Thymus (tissue), 11 donors: ENCODE measurements at regions not wholly inside any gene's neighbourhood (a gene's known extent, or its start where the extent isn't known, plus 50 kb on each side); places are given as distances from the start of the nearest gene placed in this dataset.

ENCODE experiments used
- DNase-seq, 9 donors: peaks; one replicate each; pipeline ENCODE4 v3.0.0-alpha.2; 2013; ENCODE audit warnings: low spot score in 9 of 9, low read depth in 6 of 9, missing footprints in 1 of 9
- H3K27ac ChIP-seq, 2 donors: one replicate each; pipeline ENCODE4 v1.5.1; 2013; ENCODE audit warnings: control low read depth in 1 of 2, low read depth in 1 of 2, low read length in 1 of 2, mild to moderate bottlenecking in 1 of 2, moderate library complexity in 1 of 2
- H3K27me3 ChIP-seq, 2 donors: one replicate each; pipeline ENCODE4 v1.5.1; 2013; ENCODE audit warnings: low read length in 1 of 2; ENCODE audit not compliant: control insufficient read depth in 2 of 2, insufficient read depth in 1 of 2
- H3K36me3 ChIP-seq, 2 donors: one replicate each; pipeline ENCODE4 v1.5.1; 2013; ENCODE audit warnings: low read length in 1 of 2, mild to moderate bottlenecking in 1 of 2, moderate library complexity in 1 of 2; ENCODE audit not compliant: control insufficient read depth in 2 of 2, insufficient read depth in 2 of 2
- H3K4me1 ChIP-seq, 2 donors: one replicate each; pipeline ENCODE4 v1.5.1; 2013; ENCODE audit warnings: low read length in 2 of 2; ENCODE audit not compliant: control insufficient read depth in 2 of 2, insufficient read depth in 2 of 2
- H3K4me3 ChIP-seq, 2 donors: one replicate each; pipeline ENCODE4 v1.5.1; 2013; ENCODE audit warnings: low read length in 2 of 2, control low read depth in 1 of 2, mild to moderate bottlenecking in 1 of 2
- H3K9me3 ChIP-seq, 2 donors: one replicate each; pipeline ENCODE4 v1.5.1; 2013; ENCODE audit warnings: low read length in 1 of 2, mild to moderate bottlenecking in 1 of 2; ENCODE audit not compliant: control insufficient read depth in 2 of 2, insufficient read depth in 1 of 2
- WGBS: extraction: QIAGEN DNeasy Blood & Tissue Kit; methylation state at CpG from one replicate; pipeline ENCODE4 v1.1.7; 2013; 5-methylcytosine and 5-hydroxymethylcytosine counted together
- donor health status: healthy.

DNA sequence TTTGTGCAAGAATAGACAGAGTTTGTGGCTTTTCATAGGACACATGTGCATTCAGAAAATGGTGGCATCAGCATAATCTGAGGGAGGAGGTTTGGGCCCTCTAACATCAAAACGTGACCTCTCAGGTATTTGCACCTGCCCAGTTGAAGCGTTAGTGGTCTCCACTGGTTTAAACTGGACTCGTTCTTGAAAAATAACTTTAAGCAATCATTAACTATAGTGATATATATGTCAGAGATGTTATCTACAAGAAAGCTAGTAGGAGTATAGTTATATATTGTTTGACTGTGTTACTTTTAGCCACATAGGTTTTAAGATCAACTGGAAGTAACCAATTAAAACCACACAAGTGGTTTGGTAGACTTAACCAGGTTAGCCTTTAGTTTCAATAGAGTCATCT, 607.4 kb downstream of the MAFB start:
- no peak for DNase-seq
- Histone ChIP-seq H3K27ac (no peak overlapping the region), H3K4me1 (no peaks in the 10 kb centered on the region), H3K27me3 (no peaks in the 10 kb centered on the region), H3K9me3 (no peaks in the 10 kb centered on the region), H3K36me3 (no peaks in the 10 kb centered on the region), H3K4me3 (no peak overlapping the region)
- WGBS, result 62% methylated on average over 3 of the region's 3 CpGs

DNA sequence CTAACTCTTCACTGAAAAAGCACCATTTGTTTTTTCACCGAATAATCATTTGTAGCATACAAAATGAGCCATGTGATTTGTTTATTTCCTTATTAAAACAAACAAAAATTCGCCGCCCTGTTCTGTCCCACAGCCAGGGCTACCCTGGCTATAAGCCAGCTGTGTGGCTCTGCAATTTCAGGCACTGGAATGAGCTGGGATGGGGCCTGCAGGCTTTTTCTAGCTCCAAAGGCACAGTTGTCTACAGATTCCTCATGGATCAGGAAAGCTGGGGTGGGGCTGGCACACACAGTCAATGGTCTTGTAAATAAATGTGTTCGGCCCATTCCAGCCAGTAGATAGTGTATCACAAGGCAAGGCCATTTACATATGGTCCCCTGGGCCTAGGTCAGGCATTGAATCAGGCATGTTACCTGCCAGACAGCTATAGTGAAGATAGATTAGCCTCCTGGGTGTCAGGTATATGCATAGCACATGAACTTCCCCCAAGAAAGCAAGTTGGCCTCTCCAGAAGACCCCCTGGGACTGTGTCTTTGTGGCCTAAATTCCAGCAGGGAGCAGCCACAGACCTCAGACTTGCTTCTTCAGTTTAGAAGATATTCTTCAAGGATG, 608.9 kb downstream of the MAFB start:
- Histone ChIP-seq H3K4me1 (no peaks in the 10 kb centered on the region), H3K4me3 (no peak overlapping the region), H3K27ac (no peak overlapping the region), H3K9me3 (no peaks in the 10 kb centered on the region), H3K36me3 (no peaks in the 10 kb centered on the region), H3K27me3 (no peaks in the 10 kb centered on the region)
- 95% methylated on average over 4 of the region's 4 CpGs for WGBS
- DNase-seq, result no peak

- H3K4me1 ChIP-seq, result no peaks in the 10 kb centered on the region
- 48% methylated on average over 4 of the region's 4 CpGs for WGBS
- no peaks in the 10 kb centered on the region for H3K27me3 ChIP-seq
- H3K27ac ChIP-seq, result no peak overlapping the region
- H3K4me3 ChIP-seq, result no peak overlapping the region
- H3K36me3 ChIP-seq, result no peaks in the 10 kb centered on the region
- no peaks in the 10 kb centered on the region for H3K9me3 ChIP-seq
- DNase-seq, result no peak
Observed at GRCh38 chr20:40073535-40074111, 615.4 kb downstream of the MAFB start.

DNA sequence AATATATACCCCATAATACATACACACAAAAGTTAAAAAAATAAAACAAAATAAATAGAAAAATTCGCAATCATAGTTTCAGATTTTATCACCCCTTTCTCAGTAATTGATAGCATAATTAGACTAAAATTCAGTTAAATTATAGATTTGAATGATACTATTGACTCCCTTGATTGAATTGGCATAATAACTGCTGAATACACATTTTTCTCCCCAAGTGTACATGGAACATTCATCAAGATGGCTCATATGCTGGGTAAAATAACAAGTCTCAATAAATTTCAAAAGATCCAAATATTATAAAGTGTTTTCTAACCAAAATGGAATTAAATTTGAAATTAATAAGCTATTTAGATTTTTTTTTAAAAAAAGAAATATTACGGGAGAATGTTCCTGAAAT, 616.1 kb downstream of the MAFB start:
- DNase-seq, result no peak
- Histone ChIP-seq H3K4me3 (no peak overlapping the region), H3K27me3 (no peaks in the 10 kb centered on the region), H3K9me3 (no peaks in the 10 kb centered on the region), H3K36me3 (no peaks in the 10 kb centered on the region), H3K4me1 (no peaks in the 10 kb centered on the region), H3K27ac (no peak overlapping the region)
- WGBS, result 97% methylated on average over 2 of the region's 2 CpGs

DNA sequence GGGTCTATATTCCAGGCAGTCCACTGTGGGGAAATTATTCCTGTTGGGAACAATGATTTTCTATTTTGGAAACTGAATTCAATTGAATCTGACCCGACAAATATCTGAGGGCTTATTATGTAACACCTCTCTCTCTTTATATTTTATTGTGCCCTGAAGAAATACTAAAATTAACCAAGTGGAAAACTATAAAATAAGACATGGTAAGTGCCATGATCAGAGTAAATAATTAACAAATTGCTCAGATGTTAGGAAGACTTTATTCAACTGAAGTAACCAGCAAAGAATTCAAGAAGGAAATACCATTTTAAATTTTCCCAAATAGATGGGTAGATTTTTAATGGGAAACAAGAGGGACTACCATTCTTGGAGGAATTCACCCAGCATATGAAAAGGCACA, 632.9 kb downstream of the MAFB start:
- Histone ChIP-seq H3K27me3 (peaks cover 0 to 2% of the 10 kb centered on the region in 2 donors), H3K4me1 (no peaks in the 10 kb centered on the region), H3K36me3 (no peaks in the 10 kb centered on the region), H3K4me3 (no peak overlapping the region), H3K9me3 (peaks cover 0 to 2% of the 10 kb centered on the region in 2 donors), H3K27ac (no peak overlapping the region)
- DNase-seq, result no peak
- WGBS, result 96% methylated on average over 1 of the region's 1 CpG

- Histone ChIP-seq H3K4me3 (no peak overlapping the region), H3K4me1 (no peaks in the 10 kb centered on the region), H3K36me3 (no peaks in the 10 kb centered on the region), H3K9me3 (no peaks in the 10 kb centered on the region), H3K27me3 (peaks cover 0 to 2% of the 10 kb centered on the region in 2 donors), H3K27ac (no peak overlapping the region)
- DNase-seq, result no peak
Observed at GRCh38 chr20:40055711-40056110, 633.3 kb downstream of the MAFB start.

DNA sequence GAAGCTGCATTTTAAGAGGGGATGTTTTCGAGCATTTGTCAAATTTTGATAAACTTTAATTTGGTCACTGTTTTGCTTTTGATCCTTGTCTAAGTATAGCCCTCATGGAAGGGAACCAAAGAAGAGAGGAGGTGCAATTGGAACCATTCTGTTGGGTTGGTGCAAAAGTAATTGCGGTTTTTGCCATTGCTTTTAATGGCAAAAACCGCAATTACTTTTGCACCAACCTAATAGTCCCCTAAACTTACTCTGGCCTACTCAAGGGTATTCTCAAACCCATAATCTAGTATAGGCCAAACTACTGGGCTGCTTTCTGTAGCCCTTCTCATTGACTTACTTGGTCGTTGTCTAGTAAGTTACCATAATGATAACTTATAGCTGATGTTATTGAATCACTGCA, 634.7 kb downstream of the MAFB start:
- no peaks in the 10 kb centered on the region for H3K9me3 ChIP-seq
- H3K27me3 ChIP-seq, result peaks cover 0 to 2% of the 10 kb centered on the region in 2 donors
- H3K36me3 ChIP-seq, result no peaks in the 10 kb centered on the region
- no peak for DNase-seq
- no peak overlapping the region for H3K4me3 ChIP-seq
- H3K4me1 ChIP-seq, result no peaks in the 10 kb centered on the region
- H3K27ac ChIP-seq, result no peak overlapping the region
- WGBS, result 85% methylated on average over 4 of the region's 4 CpGs

GRCh38 chr20:40050596-40050995, 638.4 kb downstream of the MAFB start:
- WGBS, result 92% methylated on average over 2 of the region's 2 CpGs
- Histone ChIP-seq H3K36me3 (no peaks in the 10 kb centered on the region), H3K9me3 (no peaks in the 10 kb centered on the region), H3K4me3 (no peak overlapping the region), H3K4me1 (no peaks in the 10 kb centered on the region), H3K27ac (no peak overlapping the region), H3K27me3 (peaks cover 0 to 2% of the 10 kb centered on the region in 2 donors)
- no peak for DNase-seq

DNA sequence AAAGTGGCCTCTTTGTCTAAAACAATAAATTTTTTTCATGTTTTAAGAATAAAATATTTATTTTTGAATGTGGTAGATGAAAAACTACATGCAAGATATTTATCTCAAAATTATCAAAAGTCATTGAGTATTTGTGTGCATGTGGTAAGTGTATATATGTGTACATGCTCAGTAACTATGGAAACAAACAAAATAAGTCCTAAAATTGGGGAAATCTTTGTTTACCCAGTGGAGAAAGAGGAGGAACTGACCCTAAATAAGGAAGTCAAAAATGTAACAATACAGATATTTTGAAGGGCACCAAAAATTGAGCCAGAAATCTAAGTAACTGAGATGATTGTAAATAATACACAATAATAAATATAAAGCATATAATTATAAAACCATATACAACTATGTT, 639.2 kb downstream of the MAFB start:
- Histone ChIP-seq H3K36me3 (no peaks in the 10 kb centered on the region), H3K27me3 (peaks cover 0 to 2% of the 10 kb centered on the region in 2 donors), H3K4me3 (no peak overlapping the region), H3K27ac (no peak overlapping the region), H3K4me1 (no peaks in the 10 kb centered on the region), H3K9me3 (no peaks in the 10 kb centered on the region)
- DNase-seq, result no peak
